ENCODE measurements at regions not wholly inside any gene's neighbourhood (a gene's known extent, or its start where the extent isn't known, plus 50 kb on each side); places are given as distances from the start of the nearest gene placed in this dataset.

DNA sequence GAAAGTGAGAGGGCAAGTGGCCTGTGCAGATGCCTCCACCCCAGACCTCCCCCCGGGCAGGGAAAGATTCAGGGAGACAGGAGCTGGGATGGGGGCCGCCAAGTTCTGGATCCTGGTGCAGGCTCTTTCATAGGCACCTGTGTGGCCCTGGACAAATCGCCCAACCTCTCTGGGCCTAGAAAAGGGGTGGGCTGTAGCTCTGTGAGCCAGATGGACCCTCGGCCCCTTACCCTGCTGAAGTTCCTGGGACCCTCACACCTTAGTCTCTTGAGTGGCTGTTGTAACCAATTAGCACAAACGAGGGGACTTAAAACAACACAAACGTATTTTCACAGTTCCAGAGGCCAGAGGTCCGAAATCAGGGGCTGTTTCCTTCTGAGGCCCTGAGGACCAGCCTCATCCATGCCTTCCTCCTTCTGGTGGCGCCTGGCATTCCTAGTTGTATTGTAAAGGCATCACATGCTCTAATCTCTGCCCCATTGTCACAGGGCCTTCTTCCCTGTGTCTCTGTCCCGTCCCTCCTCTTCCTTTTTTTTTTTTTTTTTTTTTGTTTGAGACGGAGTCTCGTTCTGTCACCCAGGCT is 352.6 kb downstream of the SEC14L1 start:
- TF ChIP-seq CTCF (conservative IDR thresholded peaks at IDR 0.05 in 1 of 2, IDR thresholded peaks at IDR 0.05 in 1 of 2; ENCODE audit: low read depth in 1 of 2, low read length in 2 of 2) (no peak), EZH2 (IDR thresholded peaks at IDR 0.05; ENCODE audit: low read length, missing control alignments) (no peak)
